ENCODE measurements at regions not wholly inside any gene's neighbourhood (a gene's known extent, or its start where the extent isn't known, plus 50 kb on each side); places are given as distances from the start of the nearest gene placed in this dataset.

- Histone ChIP-seq H3K4me3 (no peak overlapping the region), H3K36me3 (ENCODE audit: control insufficient read depth, insufficient read depth, low read length) (no peaks in the 10 kb centered on the region), H3K9me1 (ENCODE audit: control insufficient read depth, insufficient read depth, low read length) (no peaks in the 10 kb centered on the region), H3K79me2 (ENCODE audit: control insufficient read depth, insufficient read depth, low read length) (no peaks in the 10 kb centered on the region), H3K27ac (ENCODE audit: extremely low read depth, low read depth, low read length) (no peak overlapping the region), H3K27me3 (ENCODE audit: control insufficient read depth in 2 of 2, insufficient read depth in 2 of 2, low read length in 2 of 2) (no peaks in the 10 kb centered on the region), H2AFZ (ENCODE audit: low read depth, low read length) (no peak overlapping the region), H3K9me3 (replicated peaks; ENCODE audit: control insufficient read depth, insufficient read depth, low read depth, low read length) (0 out of 2 replicates have a peak, but pooled peaks cover 2% of the 10 kb centered on the region), H4K20me1 (replicated peaks; ENCODE audit: control insufficient read depth, insufficient read depth, low read length) (no peaks in the 10 kb centered on the region), H3K4me1 (replicated peaks in 1 of 2; ENCODE audit: control insufficient read depth in 2 of 2, insufficient read depth in 2 of 2, low read length in 2 of 2) (no peaks in the 10 kb centered on the region), H3K9ac (ENCODE audit: insufficient read depth in 1 of 2, low read depth in 2 of 2, low read length in 2 of 2) (no peak overlapping the region), H3K4me2 (ENCODE audit: insufficient read depth, low read length) (no peak overlapping the region)
- BruUV-seq (replicated peaks): no TSS peak
- no peak for FAIRE-seq
- intact Hi-C loops (cut with micrococcal nuclease): no loop called here
- in situ Hi-C loops (cut with MboI): no loop called here
- DNase-seq (ENCODE audit: extremely low read depth in 1 of 4, low spot score in 3 of 4): no peak
- WGBS (ENCODE audit: insufficient coverage, low coverage, missing lambda C conversion rate): 0% methylated on average over 3 of the region's 3 CpGs
- ATAC-seq: no peak
- CTCF ChIA-PET (ENCODE audit: low intra/inter-chr PET ratio): no interaction called here
- POLR2A ChIA-PET: no interaction called here
- TF ChIP-seq, protein P1, sequence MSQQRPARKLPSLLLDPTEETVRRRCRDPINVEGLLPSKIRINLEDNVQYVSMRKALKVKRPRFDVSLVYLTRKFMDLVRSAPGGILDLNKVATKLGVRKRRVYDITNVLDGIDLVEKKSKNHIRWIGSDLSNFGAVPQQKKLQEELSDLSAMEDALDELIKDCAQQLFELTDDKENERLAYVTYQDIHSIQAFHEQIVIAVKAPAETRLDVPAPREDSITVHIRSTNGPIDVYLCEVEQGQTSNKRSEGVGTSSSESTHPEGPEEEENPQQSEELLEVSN (IDR thresholded peaks at IDR 0.05; ENCODE audit: borderline replicate concordance in 1 of 2, extremely low read depth in 1 of 2, insufficient read depth in 1 of 2, insufficient read length in 1 of 2, low read depth in 1 of 2, low read length in 1 of 2, poor library complexity in 1 of 2, severe bottlenecking in 1 of 2): no peak
- no peak for TF ChIP-seq ZSCAN32 (CRISPR knock-in tag; IDR thresholded peaks at IDR 0.05)
- TF ChIP-seq NFYB (IDR thresholded peaks at IDR 0.05; ENCODE audit: extremely low read depth, insufficient read length): no peak
- no peak for TF ChIP-seq STAT5B (CRISPR knock-in tag; IDR thresholded peaks at IDR 0.05)
- TF ChIP-seq MCM2 (IDR thresholded peaks at IDR 0.05; ENCODE audit: low read depth): no peak
- no peak for TF ChIP-seq RB1 (IDR thresholded peaks at IDR 0.05; ENCODE audit: low read depth)
- no peak for TF ChIP-seq EZH2 (IDR thresholded peaks at IDR 0.05; ENCODE audit: borderline replicate concordance, low read depth, low read length)
Measured at GRCh38 chr1:96510391-96510790, 211.2 kb upstream of the PTBP2 start.
